Mesothelial cell of epicardium (in vitro differentiated cells): ENCODE measurements at regions not wholly inside any gene's neighbourhood (a gene's known extent, or its start where the extent isn't known, plus 50 kb on each side); places are given as distances from the start of the nearest gene placed in this dataset.
"Not testable (repeated sequence)": the region's sequence is repeated elsewhere in the genome, so short reads cannot be mapped to it uniquely, and the experiment has no call there.

Source experiments
- DNase-seq, 2 experiments: peaks; one replicate each; pipeline ENCODE4 v3.0.0; 2021; ENCODE audit warnings: low spot score in 2 of 2; ENCODE audit not compliant: unreplicated experiment in 2 of 2
- H3K27ac Mint-ChIP-seq: 2 replicates; pipeline ENCODE4 v1.8.0; 2021; ENCODE audit warnings: mixed read lengths
- H3K27me3 Mint-ChIP-seq: 2 replicates; pipeline ENCODE4 v1.8.0; 2021; ENCODE audit warnings: low read depth, mixed read lengths
- H3K36me3 Mint-ChIP-seq: 2 replicates; pipeline ENCODE4 v1.8.0; 2021; ENCODE audit warnings: mixed read lengths
- H3K4me1 Mint-ChIP-seq: 2 replicates; pipeline ENCODE4 v1.8.0; 2021; ENCODE audit warnings: mixed read lengths
- H3K4me3 Mint-ChIP-seq: 2 replicates; pipeline ENCODE4 v1.8.0; 2021; ENCODE audit warnings: mild to moderate bottlenecking, moderate library complexity, mixed read lengths
- H3K9me3 Mint-ChIP-seq: 2 replicates; pipeline ENCODE4 v1.8.0; 2021; ENCODE audit warnings: mixed read lengths
- TF ChIP-seq, protein P1 (sequence below): fragments of 200-600 bp; sonication (generic); IDR thresholded peaks from one replicate; pipeline ENCODE4 v1.5.0; 2021; ENCODE audit warnings: antibody characterized with exemption; ENCODE audit not compliant: unreplicated experiment

DNA sequence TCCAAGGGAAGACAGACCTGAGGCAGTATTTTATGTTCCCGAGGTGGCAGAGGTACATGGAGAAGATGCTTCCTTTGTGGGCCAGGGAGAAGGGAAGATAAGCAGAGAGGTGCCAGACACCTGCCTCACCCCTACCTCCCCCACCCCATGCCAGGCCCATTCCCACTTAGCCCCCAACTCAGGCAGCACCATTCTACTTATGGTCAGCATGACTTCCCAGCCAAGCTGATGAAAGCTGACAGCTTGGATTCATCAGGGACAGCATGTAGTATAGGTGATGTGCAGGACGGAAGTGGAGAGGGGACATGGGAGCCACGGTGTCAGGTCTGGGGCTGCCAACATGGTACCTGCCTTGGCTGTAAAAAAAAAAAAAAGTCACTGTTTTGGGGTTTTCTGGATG, 57.5 kb upstream of the CSPG4 start:
- H3K9me3 Mint-ChIP-seq, result no peaks in the 10 kb centered on the region
- H3K4me1 Mint-ChIP-seq, result no peaks in the 10 kb centered on the region
- H3K4me3 Mint-ChIP-seq, result no peak overlapping the region
- peak in 1 of 2 experiments; percentile 7 for DNase-seq
- TF ChIP-seq, protein P1, sequence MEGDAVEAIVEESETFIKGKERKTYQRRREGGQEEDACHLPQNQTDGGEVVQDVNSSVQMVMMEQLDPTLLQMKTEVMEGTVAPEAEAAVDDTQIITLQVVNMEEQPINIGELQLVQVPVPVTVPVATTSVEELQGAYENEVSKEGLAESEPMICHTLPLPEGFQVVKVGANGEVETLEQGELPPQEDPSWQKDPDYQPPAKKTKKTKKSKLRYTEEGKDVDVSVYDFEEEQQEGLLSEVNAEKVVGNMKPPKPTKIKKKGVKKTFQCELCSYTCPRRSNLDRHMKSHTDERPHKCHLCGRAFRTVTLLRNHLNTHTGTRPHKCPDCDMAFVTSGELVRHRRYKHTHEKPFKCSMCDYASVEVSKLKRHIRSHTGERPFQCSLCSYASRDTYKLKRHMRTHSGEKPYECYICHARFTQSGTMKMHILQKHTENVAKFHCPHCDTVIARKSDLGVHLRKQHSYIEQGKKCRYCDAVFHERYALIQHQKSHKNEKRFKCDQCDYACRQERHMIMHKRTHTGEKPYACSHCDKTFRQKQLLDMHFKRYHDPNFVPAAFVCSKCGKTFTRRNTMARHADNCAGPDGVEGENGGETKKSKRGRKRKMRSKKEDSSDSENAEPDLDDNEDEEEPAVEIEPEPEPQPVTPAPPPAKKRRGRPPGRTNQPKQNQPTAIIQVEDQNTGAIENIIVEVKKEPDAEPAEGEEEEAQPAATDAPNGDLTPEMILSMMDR, result no peak
- no peaks in the 10 kb centered on the region for H3K27me3 Mint-ChIP-seq
- no peak overlapping the region for H3K27ac Mint-ChIP-seq
- H3K36me3 Mint-ChIP-seq, result no peaks in the 10 kb centered on the region

DNA sequence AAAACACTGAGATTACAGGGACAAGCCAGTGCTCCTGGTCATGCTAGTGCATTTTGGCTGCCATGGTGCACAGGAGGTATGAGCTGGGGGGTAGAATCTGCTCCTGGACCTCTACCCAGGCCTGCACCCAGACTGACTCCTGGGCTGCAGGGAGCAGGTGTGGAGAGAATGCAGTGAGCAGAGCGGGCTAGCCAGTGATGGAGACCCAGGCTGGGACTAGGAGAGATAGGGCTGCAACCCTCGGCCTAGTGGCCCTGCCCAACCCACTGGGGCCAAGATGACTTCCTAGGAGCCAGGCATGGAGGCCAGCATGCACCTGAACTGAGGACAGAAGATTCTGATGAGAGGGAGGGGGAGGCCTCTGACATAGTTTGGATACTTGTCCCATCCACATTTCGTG, 55.9 kb upstream of the CSPG4 start:
- H3K4me1 Mint-ChIP-seq, H3K27ac Mint-ChIP-seq, H3K9me3 Mint-ChIP-seq, H3K4me3 Mint-ChIP-seq, H3K27me3 Mint-ChIP-seq, H3K36me3 Mint-ChIP-seq: not testable (repeated sequence)
- DNase-seq, result peak in 1 of 2 experiments; percentile 5

DNA sequence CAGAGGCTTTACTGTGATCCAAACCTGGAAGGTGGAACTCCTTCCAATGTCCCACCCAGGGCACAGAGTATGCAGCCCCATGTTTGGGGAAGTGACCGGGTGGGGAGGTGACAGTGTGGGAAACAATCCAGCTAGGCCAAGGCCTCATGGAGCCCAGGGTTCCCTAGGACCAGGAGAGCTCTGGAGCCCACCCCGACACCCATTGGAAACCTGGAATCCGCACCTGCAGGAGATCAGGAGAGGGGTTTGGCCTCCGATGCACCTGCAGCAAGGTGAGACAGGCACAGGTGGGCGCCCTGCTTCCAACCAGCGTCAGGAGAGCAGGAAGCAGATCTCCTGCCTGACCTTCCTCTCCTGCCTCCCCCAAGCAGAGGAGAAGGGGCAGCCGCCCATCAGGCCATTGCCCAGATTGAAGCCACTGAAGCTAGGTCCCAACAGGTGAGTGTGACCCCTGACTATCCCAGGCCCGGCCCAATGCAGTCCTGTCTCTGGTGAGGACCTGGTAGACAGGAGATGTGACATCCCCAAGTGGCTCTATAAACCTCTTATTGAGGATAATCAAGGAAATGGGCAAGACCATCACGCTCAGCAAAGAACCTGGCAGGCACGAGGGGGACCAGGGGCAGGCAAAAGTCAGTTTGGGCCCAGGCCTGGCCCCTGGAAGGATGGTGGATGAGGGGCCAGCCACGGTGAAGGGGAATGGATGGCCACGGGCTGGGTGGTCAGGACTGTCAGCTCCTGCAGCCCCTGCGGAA, 53.1 kb upstream of the CSPG4 start:
- DNase-seq, result peak in 1 of 2 experiments; percentile 14
- not testable (repeated sequence) for H3K36me3 Mint-ChIP-seq, H3K4me1 Mint-ChIP-seq, H3K9me3 Mint-ChIP-seq, H3K27me3 Mint-ChIP-seq, H3K27ac Mint-ChIP-seq, H3K4me3 Mint-ChIP-seq

DNA sequence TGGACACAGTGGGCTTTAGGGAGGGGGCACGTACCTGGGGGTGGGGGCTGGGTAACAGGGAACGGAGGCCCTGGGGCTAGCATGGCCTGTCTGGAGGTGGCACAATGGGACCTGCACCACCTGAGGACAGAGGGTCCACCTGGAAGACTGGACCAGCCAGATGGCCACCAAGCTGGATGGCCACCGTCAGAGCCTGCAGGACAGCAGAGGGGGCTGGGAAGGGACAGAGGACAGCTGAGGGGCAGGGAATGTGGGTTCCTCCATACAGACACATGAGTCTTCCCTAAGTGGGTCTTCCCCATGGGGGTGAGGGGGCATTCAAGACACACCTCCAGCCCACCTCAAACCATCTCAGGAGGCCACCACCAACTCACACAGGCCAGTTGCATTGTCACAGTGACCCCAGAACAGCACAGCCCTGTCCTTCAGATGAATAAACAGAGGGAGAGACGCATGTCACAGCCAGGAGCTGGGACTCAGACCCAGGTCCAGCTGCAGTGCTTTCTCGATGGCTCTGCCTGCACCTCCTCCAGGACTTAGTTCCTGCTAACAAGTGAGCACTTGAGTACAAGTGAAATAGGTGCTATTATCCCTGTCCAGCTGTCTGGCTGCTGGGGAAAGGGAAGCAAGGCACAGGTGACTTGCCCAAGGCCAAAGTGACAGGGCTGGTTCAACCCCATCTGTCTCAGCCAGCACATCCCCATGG, 52.4 kb upstream of the CSPG4 start:
- peak in 1 of 2 experiments; percentile 25 for DNase-seq
- H3K27ac Mint-ChIP-seq, H3K36me3 Mint-ChIP-seq, H3K4me1 Mint-ChIP-seq, H3K27me3 Mint-ChIP-seq, H3K4me3 Mint-ChIP-seq, H3K9me3 Mint-ChIP-seq: not testable (repeated sequence)

DNA sequence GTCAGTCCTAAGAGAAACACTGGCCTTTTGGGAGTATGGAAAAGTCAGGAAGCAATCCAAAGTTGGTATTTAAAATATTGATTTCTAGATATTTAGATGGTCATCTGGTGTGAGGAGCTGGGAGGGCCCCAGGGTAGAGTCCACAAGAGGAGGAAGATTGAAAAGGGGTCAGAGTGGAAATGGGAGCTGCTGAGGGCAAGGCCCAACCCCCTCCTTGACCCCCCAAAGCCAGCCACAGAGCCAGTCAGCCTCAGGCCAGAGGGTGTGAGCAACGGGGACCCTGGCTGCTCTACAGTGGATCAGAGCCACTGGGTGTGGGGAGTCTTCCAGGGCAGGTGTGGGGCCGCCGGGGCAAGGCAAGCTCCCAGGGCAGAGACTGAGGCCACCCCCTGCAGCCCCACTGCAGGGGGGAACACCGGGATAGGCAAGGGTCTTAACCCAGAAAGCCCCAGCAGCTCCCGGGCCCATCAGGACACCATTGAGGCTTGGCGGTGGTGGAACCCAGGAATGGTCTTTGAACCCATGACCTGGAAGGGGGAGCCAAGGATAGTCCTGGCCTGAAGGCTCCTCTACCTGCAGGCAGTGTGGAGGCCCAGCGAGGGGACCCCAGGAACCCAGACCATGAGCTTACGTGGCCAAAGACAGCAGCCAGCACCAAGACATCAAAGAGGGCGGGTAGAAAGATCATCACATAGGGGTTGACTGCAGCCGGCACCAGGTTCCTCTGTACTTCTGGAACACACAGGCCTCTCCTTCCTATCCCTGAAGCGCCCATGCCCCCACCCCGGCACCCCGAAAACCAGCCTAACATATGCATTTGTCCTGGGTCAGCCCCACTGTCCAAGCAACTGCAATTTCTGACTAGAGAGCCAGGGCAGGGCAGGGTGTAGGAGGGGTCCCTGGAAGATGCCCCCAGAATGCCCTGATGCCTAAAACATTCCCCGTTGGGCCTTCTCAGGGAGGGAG, 51.3 kb upstream of the CSPG4 start:
- peak in 1 of 2 experiments; percentile 17 for DNase-seq
- H3K4me3 Mint-ChIP-seq, H3K9me3 Mint-ChIP-seq, H3K36me3 Mint-ChIP-seq, H3K27me3 Mint-ChIP-seq, H3K27ac Mint-ChIP-seq: not testable (repeated sequence)
- peaks cover 11% of the 10 kb centered on the region for H3K4me1 Mint-ChIP-seq

DNA sequence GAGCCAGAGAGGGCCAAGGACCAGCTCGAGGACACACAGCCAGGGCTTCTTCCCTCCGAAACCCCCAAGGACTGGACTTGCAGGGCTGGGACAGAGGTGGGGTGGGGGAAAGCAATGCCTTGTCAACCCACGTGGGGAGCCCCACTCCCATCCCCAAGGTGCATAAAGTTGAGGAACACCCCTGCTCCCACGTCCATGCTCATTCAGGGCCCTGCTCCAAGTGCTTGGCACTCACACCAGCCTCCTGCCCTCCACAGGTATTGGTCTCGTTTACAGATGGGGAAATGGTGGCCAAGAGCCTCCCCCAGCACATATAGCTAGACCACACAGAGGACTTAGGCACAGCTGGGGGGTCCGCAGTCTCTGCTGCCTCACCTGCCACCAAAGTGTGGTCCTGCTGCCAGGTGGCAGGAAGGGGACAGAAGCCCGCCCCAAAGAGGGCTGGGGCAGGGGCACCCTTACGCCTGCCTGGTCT, 50.5 kb upstream of the CSPG4 start:
- H3K27ac Mint-ChIP-seq, result no peak overlapping the region
- no peaks in the 10 kb centered on the region for H3K9me3 Mint-ChIP-seq
- TF ChIP-seq, protein P1, result no peak
- no peak overlapping the region for H3K4me3 Mint-ChIP-seq
- H3K27me3 Mint-ChIP-seq, result no peaks in the 10 kb centered on the region
- DNase-seq, result no peak
- H3K36me3 Mint-ChIP-seq, result no peaks in the 10 kb centered on the region
- H3K4me1 Mint-ChIP-seq, result peaks cover 16% of the 10 kb centered on the region
